Activated T-helper 17 cell treated with anti-CD3 and anti-CD28 coated beads, Interleukin-2, amount 50 U/mL, for 72 hours (primary cell): ENCODE measurements at regions not wholly inside any gene's neighbourhood (a gene's known extent, or its start where the extent isn't known, plus 50 kb on each side); places are given as distances from the start of the nearest gene placed in this dataset.

ENCODE experiments used
- ATAC-seq: fragments of 150-1000 bp; cut with Tn5 transposase; replicated peaks from 2 replicates; pipeline ENCODE4 v1.10.0; 2021; ENCODE audit warnings: mild to moderate bottlenecking, moderate library complexity
- H3K27ac Mint-ChIP-seq: one replicate; pipeline ENCODE4 v1.8.0; 2022; ENCODE audit warnings: mixed read lengths
- H3K27me3 Mint-ChIP-seq: one replicate; pipeline ENCODE4 v1.8.0; 2022; ENCODE audit warnings: mixed read lengths
- H3K36me3 Mint-ChIP-seq: one replicate; pipeline ENCODE4 v1.8.0; 2022; ENCODE audit warnings: low read depth, mild to moderate bottlenecking, mixed read lengths
- H3K4me1 Mint-ChIP-seq: one replicate; pipeline ENCODE4 v1.8.0; 2022; ENCODE audit warnings: mixed read lengths
- H3K4me3 Mint-ChIP-seq: one replicate; pipeline ENCODE4 v1.8.0; 2022; ENCODE audit warnings: mild to moderate bottlenecking, mixed read lengths
- H3K9me3 Mint-ChIP-seq: one replicate; pipeline ENCODE4 v1.8.0; 2022; ENCODE audit warnings: mixed read lengths

DNA sequence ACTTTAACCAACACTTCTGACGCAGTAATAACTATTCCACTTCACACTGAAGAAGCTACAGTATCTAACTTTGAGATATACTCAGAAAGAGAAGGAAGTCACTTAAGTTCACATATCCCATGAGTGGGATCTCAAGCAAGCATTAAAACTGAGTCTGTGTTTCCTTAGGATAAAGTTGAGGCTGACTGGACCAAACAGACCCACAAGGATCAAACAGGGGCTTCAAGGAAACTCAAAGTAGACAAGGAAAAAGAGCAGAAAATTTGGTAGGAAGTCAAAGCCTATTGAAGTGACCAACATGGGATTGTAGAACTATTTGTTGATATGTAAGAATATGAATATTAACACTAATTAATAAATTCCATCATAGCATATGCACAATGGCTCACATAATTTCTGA, 294.9 kb downstream of the ADGB start:
- Mint-ChIP-seq H3K36me3 (no peaks in the 10 kb centered on the region), H3K4me3 (no peak overlapping the region), H3K27ac (no peak overlapping the region), H3K9me3 (no peaks in the 10 kb centered on the region), H3K4me1 (no peaks in the 10 kb centered on the region), H3K27me3 (peaks cover 17% of the 10 kb centered on the region)
- no peak for ATAC-seq

DNA sequence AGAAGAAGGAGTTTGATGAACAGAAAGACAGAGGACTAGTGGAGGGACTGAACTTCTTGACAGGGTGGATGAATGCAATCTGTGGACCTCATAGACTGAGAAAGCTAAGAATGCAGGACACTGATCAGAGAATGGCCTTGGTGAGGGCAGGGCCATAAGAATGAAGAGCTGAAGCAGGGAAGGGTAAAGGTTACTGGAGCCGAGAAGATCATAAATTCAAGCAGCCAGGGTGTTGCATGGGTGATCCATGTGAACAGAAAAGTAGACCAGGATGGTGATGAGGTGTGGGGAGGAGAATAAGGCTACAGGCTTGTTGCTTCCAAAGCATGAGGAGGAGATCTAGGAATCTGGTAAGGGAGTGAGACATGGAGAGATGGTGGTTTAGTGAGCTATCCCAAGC, 295.9 kb downstream of the ADGB start:
- Mint-ChIP-seq H3K27me3 (peaks cover 14% of the 10 kb centered on the region), H3K27ac (no peak overlapping the region), H3K9me3 (no peaks in the 10 kb centered on the region), H3K36me3 (no peaks in the 10 kb centered on the region), H3K4me3 (no peak overlapping the region), H3K4me1 (no peaks in the 10 kb centered on the region)
- ATAC-seq, result no peak

DNA sequence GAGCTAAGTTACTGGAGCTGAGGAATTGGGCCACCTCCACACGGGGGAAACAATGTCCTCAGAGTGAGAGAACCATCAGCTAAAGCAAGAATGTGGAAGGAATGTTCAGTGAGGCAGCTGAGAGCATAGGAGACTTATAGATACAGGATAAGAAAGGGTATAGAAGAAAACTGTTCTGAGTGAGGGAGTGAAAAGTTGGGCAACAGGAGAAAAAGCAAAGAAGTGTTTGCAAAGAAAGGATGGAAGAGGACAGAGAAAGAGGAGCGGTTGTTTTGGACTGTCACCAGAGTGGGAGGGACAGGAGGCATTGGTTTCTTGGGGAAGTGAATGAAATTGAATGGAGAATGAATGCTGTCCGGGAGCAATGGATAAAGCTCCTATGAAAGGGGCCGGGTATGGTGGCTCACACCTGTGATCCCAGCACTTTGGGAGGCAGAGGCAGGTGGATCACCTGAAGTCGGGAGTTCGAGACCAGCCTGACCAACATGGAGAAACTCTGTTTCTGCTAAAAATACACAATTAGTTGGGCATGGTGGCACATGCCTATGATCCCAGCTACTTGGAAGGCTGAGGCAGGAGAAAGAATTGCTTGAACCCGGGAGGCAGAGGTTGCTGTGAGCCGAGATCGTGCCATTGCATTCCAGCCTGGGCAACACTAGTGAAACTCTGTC, 296.5 kb downstream of the ADGB start:
- Mint-ChIP-seq H3K36me3 (no peaks in the 10 kb centered on the region), H3K27ac (no peak overlapping the region), H3K27me3 (peaks cover 14% of the 10 kb centered on the region), H3K4me3 (no peak overlapping the region), H3K4me1 (no peaks in the 10 kb centered on the region), H3K9me3 (no peaks in the 10 kb centered on the region)
- ATAC-seq, result no peak

DNA sequence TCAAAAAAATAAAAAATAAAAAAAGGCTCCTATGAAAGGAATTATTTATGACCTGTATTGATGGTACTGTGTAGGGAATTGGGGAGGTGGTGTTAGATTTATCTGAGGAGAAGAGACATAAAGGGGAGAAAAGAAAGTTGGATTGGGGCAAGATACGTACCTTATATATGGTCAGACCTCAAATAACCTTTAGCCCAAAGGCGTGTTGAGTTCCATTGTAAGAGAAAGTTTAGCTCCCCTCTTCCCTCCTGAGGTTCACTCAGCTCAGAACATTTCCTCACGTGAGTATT, 296.9 kb downstream of the ADGB start:
- Mint-ChIP-seq H3K36me3 (no peaks in the 10 kb centered on the region), H3K27ac (no peak overlapping the region), H3K9me3 (no peaks in the 10 kb centered on the region), H3K27me3 (peaks cover 14% of the 10 kb centered on the region), H3K4me3 (no peak overlapping the region), H3K4me1 (no peaks in the 10 kb centered on the region)
- ATAC-seq, result no peak

DNA sequence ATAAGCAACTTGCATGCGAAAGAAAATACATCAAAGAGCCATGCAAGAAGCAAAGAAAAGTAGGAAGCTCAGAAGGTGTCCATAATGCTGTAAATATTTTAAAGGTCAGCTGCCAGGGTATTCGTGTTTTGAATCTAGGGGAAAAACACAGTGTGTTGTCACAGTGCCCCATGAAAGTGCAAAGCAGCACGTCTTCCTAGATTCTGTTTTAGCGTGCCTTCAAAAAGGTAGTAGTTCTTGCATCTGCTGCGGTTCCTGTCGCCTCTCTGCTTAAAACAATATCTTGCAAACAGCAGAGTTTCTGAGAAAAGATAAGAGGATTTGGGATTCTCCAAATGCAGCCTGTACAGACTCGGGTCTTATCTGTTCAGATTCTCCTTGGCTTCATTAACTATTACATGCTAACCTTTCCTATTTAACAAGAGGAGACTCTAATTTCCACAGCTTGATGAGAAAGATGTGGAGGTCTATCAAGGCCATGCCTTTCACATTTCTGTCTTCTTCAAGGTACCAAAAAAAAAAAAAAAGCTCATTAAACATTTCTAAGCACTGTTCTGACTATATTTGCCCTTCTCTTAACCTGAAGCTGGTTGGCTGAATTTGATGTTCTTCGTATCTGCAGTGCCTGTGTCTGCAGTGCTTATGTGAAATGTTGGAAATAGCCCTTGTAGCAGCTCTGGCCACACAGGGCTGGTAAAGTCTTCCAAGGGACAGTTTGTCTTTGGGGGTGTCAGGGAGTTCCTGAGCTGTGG, 297.5 kb downstream of the ADGB start:
- peaks cover 14% of the 10 kb centered on the region for H3K27me3 Mint-ChIP-seq
- no peaks in the 10 kb centered on the region for H3K9me3 Mint-ChIP-seq
- H3K4me1 Mint-ChIP-seq, result no peaks in the 10 kb centered on the region
- no peaks in the 10 kb centered on the region for H3K36me3 Mint-ChIP-seq
- no peak overlapping the region for H3K27ac Mint-ChIP-seq
- no peak for ATAC-seq
- no peak overlapping the region for H3K4me3 Mint-ChIP-seq

DNA sequence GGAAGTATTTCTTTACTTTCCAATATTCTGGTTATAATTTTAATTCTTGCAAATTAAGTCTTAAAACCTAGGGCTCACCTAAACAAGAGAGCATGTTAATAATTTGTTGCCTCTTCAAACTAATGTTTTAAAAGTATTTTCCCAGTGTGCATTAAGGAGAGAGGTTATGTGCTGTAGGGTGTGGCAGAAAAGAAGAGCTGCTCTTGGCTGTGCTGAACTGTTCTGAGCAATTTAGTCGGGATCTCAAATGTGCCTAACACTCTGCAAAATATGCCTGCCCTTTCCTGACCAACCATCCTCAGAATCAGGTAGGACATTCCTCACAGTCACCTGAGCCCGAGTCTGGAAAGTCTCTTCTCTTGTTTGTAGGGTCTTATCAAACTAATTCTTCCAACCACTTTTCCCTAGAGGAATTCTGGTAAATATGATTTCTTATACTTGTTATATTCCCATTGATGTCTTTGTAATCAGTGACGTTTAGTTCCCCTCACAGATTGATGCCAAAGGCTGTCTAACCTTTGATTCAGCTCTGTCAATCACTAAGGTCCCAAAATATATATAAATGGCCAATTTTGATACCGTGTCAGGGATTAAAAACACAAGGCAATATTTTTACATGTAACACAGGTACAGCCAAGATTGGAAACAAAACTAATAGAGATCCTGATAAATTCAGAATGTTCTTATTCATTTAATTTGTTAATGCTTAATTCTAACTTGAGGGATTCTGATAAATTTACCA, 298.4 kb downstream of the ADGB start:
- no peak overlapping the region for H3K27ac Mint-ChIP-seq
- no peak overlapping the region for H3K4me3 Mint-ChIP-seq
- peaks cover 14% of the 10 kb centered on the region for H3K27me3 Mint-ChIP-seq
- no peak for ATAC-seq
- H3K36me3 Mint-ChIP-seq, result no peaks in the 10 kb centered on the region
- no peaks in the 10 kb centered on the region for H3K4me1 Mint-ChIP-seq
- H3K9me3 Mint-ChIP-seq, result no peaks in the 10 kb centered on the region

DNA sequence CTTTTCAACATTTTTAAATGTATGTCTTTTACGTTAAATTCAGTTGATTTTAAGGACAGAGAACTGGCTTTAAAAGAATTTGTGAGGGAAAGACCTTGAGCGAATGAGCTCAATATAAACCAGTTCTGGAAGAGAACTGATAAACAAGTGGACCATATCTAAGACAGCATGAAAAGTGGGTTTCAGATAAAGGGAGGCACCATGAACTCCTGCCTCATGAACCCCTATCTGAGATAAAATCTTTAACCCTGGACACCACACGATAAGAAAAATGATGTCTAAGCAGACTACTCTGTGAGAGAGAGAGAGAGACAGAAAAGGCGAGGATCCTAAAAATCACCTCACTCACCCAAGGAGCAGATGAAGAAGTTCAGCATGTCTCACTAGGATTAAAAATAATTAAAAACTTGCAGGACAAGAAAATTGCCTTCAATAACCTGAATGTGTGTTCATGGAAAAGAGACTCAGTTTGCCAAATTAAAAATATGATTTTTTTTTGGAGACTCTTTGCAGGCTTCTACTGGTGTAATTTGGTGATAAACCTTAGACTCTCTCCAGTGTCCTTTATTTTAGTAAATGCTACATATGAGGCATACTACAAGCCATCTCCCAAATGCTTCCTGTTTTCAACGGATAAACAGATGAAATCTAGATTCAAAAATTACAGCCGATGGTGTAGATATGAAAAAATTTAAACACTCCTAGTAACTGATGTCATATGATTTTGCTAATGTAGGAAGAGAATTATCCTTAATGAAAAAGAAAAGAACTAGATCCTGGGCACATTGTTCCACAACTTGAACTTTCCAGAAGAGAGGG, 299.5 kb downstream of the ADGB start:
- H3K9me3 Mint-ChIP-seq, result no peaks in the 10 kb centered on the region
- ATAC-seq, result no peak
- H3K27me3 Mint-ChIP-seq, result peaks cover 14% of the 10 kb centered on the region
- H3K36me3 Mint-ChIP-seq, result no peaks in the 10 kb centered on the region
- no peak overlapping the region for H3K27ac Mint-ChIP-seq
- no peak overlapping the region for H3K4me3 Mint-ChIP-seq
- H3K4me1 Mint-ChIP-seq, result no peaks in the 10 kb centered on the region

DNA sequence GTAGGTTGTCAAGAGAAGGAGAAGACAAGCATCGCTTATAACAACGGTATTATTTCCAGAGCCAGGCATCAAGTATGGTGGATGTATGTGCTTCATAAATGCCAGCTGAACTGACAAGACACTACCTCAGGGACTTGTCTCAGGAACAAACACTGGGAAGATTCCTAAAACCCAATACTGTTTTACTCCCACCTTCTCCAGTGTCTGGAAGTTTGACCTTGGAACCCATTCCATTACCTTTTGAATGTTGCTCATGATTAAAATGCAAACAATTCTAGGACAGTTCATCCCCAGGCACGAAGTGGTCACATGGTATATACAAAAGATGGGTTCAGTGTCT, 300.1 kb downstream of the ADGB start:
- no peaks in the 10 kb centered on the region for H3K4me1 Mint-ChIP-seq
- ATAC-seq, result no peak
- no peak overlapping the region for H3K4me3 Mint-ChIP-seq
- peaks cover 14% of the 10 kb centered on the region for H3K27me3 Mint-ChIP-seq
- H3K27ac Mint-ChIP-seq, result no peak overlapping the region
- no peaks in the 10 kb centered on the region for H3K9me3 Mint-ChIP-seq
- no peaks in the 10 kb centered on the region for H3K36me3 Mint-ChIP-seq

DNA sequence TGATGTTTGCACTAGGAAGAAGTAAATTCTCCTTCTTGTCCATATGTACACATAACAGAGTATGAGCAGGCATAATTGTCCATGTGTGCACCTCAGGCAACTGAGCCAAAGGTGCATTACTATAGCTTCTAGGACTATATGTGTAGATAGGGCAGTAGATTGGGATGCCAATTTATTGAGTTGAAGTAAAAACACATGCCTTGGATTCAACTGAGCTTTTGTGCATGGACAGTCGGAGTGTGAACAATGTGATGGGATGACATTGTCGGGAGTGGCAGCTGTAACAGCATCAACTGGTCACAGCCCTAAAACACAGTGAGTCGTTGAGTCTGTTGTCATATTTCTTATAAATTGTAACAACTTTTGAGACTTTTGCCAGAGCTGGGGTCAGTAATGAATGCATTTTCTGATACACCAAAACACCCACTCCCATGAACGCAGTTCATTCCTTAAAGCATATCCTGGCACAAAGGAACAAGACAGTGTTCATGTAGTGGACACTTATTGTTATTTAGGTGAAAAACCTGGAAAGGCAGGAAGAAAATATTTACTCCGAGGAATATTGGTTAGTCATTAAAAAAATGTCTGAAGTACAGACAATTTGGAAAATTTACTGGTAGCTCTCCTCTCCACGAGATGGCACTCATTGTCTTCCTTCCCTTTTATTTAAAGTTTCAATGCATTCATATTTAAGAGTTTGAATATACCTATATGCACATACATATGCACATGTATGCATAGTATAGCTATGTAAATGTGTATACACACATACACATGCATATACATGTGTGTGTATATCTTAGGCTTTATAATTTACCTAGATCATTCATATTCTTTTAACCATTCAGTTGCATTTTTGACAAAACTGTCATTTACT, 302.0 kb upstream of the STXBP5 start:
- Mint-ChIP-seq H3K27ac (no peak overlapping the region), H3K4me3 (no peak overlapping the region), H3K4me1 (no peaks in the 10 kb centered on the region), H3K9me3 (no peaks in the 10 kb centered on the region), H3K27me3 (no peaks in the 10 kb centered on the region), H3K36me3 (no peaks in the 10 kb centered on the region)
- no peak for ATAC-seq

DNA sequence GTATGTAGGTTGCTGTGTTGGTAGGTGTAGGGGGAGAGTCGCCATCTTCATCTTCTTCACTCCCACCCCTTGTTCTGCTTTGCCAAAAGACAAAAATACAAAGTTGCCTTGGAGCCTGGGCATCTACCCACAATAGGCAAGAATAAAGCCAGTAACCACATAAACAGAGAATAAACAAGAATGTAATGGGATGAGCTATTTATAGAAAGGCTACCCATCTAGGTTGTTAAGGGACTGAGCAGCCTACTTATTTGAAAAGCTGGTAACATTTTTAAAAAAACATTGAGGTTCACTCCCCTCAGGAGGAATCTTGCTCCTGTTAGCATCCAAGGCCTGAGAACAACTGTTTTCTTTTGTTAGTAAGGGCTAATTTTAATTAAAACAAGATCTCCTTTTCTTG, 301.4 kb upstream of the STXBP5 start:
- no peak for ATAC-seq
- Mint-ChIP-seq H3K4me3 (no peak overlapping the region), H3K36me3 (no peaks in the 10 kb centered on the region), H3K27ac (no peak overlapping the region), H3K27me3 (no peaks in the 10 kb centered on the region), H3K4me1 (no peaks in the 10 kb centered on the region), H3K9me3 (no peaks in the 10 kb centered on the region)

DNA sequence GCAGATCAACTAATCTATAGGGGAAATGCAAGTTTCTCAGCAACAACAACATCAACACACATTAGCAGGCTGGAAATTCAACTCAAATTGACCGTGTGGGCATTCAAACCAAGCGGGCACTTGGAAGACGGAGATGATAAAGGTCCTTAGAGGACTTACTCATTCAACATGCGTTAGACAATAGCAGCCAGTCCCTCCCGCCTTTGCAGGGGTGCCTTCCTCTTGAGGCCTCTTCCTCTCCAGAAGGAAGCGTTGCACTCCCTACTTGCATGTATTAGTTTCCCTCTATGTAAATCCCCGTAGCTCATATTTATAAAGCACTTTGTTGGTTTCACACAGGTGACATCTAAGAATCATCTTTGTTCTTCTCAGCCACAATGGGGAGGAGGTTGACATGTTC, 300.8 kb upstream of the STXBP5 start:
- no peaks in the 10 kb centered on the region for H3K4me1 Mint-ChIP-seq
- H3K27me3 Mint-ChIP-seq, result no peaks in the 10 kb centered on the region
- no peak overlapping the region for H3K4me3 Mint-ChIP-seq
- H3K36me3 Mint-ChIP-seq, result no peaks in the 10 kb centered on the region
- no peak for ATAC-seq
- no peak overlapping the region for H3K27ac Mint-ChIP-seq
- H3K9me3 Mint-ChIP-seq, result no peaks in the 10 kb centered on the region

DNA sequence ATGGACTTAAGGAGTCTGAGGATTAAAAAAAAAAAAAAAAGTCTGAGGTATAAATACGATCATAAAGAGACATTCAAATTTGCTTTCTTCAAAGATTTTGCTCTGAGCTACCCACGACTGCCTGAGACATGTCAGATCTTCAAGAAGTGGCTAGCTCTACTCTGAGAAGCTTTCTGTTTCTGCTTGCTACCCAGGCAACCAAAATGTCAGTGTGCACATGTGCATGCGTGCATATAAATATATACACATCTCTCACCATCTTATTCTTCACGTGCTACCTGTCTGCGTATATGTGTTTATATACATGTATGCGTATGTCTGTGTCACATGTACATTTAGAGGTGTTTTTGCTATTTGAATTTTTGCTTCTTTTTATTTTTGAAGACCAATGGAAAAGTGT, 299.6 kb upstream of the STXBP5 start:
- Mint-ChIP-seq H3K27me3 (no peaks in the 10 kb centered on the region), H3K4me1 (no peaks in the 10 kb centered on the region), H3K27ac (no peak overlapping the region), H3K36me3 (no peaks in the 10 kb centered on the region), H3K4me3 (no peak overlapping the region), H3K9me3 (no peaks in the 10 kb centered on the region)
- no peak for ATAC-seq

DNA sequence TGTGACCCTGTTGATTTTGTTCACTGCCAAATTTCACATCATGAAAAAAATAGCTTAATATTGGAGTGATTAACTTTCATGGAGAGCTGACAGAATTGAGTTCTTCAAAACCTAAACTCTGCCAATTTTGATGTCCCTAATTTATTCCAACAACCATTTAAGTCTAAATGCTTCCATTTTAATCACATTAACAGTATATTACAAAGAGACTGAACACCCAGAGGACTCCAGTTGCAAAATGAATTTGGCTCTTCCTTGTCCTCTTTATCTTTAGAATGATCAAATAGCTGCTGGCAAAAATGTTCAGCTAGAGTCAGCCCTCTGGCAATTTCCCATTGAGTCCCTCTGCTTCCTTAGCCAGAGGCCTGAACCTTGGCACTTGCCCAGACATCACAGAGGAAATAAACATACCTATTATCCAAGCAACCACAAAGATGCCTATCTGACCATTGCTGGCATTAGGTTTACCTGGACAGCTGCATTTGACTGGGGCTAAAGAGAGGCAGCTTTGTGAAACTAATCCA, 299.0 kb upstream of the STXBP5 start:
- no peak overlapping the region for H3K4me3 Mint-ChIP-seq
- H3K27me3 Mint-ChIP-seq, result no peaks in the 10 kb centered on the region
- ATAC-seq, result no peak

DNA sequence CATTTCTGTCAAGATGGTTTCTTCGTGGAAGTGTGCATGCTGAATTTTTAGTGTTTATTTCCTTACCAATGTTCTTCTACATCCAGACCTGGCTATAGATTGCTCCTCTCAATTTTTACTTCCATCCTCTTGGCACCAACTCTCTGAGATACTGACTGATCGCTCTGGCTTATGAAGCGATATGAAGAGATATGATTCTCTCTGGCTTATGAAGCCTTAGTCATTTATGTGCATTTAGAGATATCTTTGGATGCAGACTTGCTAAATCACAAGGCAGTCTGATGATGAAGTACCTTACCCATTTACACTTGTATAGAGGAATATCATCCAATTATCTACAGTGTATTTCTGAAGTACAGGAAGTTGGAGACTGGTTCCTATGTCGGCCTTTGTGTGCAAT, 295.4 kb upstream of the STXBP5 start:
- Mint-ChIP-seq H3K9me3 (no peaks in the 10 kb centered on the region), H3K4me3 (no peak overlapping the region), H3K27me3 (peaks cover 10% of the 10 kb centered on the region), H3K4me1 (peaks cover under 1% of the 10 kb centered on the region), H3K36me3 (no peaks in the 10 kb centered on the region), H3K27ac (no peak overlapping the region)
- no peak for ATAC-seq

More for the DNA sequence above, 299.0 kb upstream of the STXBP5 start:
- Mint-ChIP-seq H3K27ac (no peak overlapping the region), H3K4me1 (no peaks in the 10 kb centered on the region), H3K36me3 (no peaks in the 10 kb centered on the region), H3K9me3 (no peaks in the 10 kb centered on the region)
